ENCODE measurements at regions not wholly inside any gene's neighbourhood (a gene's known extent, or its start where the extent isn't known, plus 50 kb on each side); places are given as distances from the start of the nearest gene placed in this dataset.

- no peak for DNase-seq (ENCODE audit: extremely low read depth, low read depth)
- no peak for TF ChIP-seq CTCF (IDR thresholded peaks at IDR 0.05; ENCODE audit: low read depth, low read length)
These were observed 210.6 kb downstream of the KLF6 start for GRCh38 chr10:3574451-3574850.

DNA sequence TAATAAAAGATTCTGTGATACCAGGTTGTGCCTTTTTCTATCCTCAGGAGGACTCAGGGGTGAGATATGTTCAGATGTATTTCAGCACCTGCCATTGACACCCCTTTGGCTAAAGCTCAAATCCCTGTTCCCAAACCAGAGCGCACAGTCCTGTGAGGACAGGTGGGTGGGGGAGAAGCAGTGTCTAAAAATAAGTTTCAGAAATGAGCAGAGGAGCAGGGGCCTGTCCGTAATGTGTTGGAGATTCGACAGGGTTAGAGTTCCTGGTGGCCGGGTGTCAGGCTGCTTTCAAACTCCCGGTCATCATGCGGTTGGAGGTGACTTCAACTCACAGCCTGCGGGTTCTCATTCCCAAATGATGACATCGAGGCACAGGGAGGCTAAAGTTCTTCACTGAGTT is 211.5 kb downstream of the KLF6 start:
- TF ChIP-seq CTCF (IDR thresholded peaks at IDR 0.05; ENCODE audit: low read depth, low read length): no peak
- no peak for DNase-seq (ENCODE audit: extremely low read depth, low read depth)

DNA sequence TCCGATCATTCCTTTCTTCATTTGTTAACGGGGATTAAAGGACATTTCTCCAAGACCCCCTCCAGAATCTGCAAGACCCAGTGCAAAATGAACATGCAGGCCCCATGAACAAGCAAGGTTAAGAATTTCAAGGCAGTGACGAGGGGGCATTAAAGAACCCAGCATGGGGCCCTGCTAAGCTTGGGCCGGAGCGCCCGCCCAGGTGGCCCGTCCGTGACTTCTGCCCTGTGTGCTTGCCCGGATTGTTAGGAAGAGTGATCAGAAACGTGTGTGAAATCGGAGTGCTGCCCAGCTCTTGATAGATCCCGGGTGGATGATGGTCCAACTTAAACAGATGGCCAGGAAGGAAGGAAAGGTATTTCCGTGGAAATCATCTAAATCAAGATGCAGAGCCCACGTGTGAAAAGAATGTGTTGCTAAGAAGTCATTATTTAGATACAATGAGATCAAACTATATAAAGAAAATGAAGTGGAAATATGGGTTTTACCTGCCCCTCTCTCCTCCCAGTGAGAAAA is 213.6 kb downstream of the KLF6 start:
- no peak for DNase-seq (ENCODE audit: extremely low read depth, low read depth)
- no peak for TF ChIP-seq CTCF (IDR thresholded peaks at IDR 0.05; ENCODE audit: low read depth, low read length)

GRCh38 chr10:3570855-3571266 is 214.1 kb downstream of the KLF6 start:
- no peak for TF ChIP-seq CTCF (IDR thresholded peaks at IDR 0.05; ENCODE audit: low read depth, low read length)
- no peak for DNase-seq (ENCODE audit: extremely low read depth, low read depth)

DNA sequence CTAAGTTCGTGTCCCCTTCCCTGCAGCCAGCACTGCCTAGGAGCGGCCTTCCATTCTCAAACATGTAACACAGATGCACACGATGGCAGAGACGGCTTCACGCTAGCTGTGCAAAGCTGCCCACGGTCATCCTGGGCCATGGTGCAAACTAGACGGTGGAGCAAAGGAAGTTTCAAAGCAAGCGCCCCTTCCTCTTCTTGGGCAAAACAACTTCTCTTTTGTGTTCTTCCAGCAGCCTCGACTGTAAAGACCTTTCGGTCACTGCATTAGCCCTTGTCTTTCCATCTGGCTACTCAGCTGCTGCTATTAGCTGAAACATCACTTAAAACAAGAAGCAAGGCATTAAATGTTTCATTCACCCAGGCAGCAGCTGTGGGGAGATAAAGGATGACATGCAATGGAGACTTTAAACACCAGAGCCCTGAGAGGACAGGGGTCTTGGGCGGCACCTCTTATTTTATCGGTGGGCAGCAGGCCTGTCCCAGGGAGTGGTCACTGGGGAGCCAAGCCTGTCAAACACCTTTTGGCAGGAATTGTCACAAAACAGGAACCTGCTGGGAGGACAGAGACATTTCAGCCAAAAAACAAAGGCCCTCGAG is 214.8 kb downstream of the KLF6 start:
- no peak for DNase-seq (ENCODE audit: extremely low read depth, low read depth)
- no peak for TF ChIP-seq CTCF (IDR thresholded peaks at IDR 0.05; ENCODE audit: low read depth, low read length)

DNA sequence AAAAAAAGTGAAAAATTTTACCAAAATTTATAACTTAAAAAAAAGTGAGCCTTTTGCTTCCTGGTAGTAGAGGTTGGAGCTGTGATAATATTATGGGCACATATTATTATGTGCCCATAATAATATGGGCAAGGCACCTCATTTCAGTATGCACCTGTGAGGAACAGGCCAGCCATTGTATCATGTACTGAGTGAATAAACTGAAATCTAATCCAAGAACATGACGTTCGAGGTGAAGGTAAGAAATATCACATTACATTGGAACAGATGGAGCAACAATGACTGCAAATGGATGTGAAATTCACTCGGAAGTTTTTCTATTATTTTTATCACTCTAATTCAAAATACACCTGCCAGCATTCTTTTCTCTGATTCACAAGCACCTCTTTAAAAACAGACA is 216.0 kb downstream of the KLF6 start:
- no peak for DNase-seq (ENCODE audit: extremely low read depth, low read depth)
- no peak for TF ChIP-seq CTCF (IDR thresholded peaks at IDR 0.05; ENCODE audit: low read depth, low read length)

GRCh38 chr10:3568392-3568791 is 216.6 kb downstream of the KLF6 start:
- no peak for DNase-seq (ENCODE audit: extremely low read depth, low read depth)
- no peak for TF ChIP-seq CTCF (IDR thresholded peaks at IDR 0.05; ENCODE audit: low read depth, low read length)
